ENCODE measurements at regions not wholly inside any gene's neighbourhood (a gene's known extent, or its start where the extent isn't known, plus 50 kb on each side); places are given as distances from the start of the nearest gene placed in this dataset.

GRCh38 chr4:187128222-187128621 lies 404.6 kb upstream of the FAT1 start:
- TF ChIP-seq YY1 (IDR thresholded peaks at IDR 0.05; ENCODE audit: insufficient read depth, insufficient read length) = no peak
- TF ChIP-seq ZNF274 (IDR thresholded peaks at IDR 0.05; ENCODE audit: low read depth, low read length) = no peak

Data from NT2/D1 (cell line).